D721Med (cell line): ENCODE measurements at regions not wholly inside any gene's neighbourhood (a gene's known extent, or its start where the extent isn't known, plus 50 kb on each side); places are given as distances from the start of the nearest gene placed in this dataset.
"Not testable (repeated sequence)": the region's sequence is repeated elsewhere in the genome, so short reads cannot be mapped to it uniquely, and the experiment has no call there.

Experiments used
- DNase-seq: peaks from one replicate; pipeline ENCODE4 v3.0.0; 2011; ENCODE audit warnings: low spot score; ENCODE audit not compliant: insufficient read length
- FAIRE-seq: peaks from 2 replicates; lab custom pipeline; 2011; peaks lifted over from hg19 to GRCh38; lab: Jason Lieb, UNC
- TF ChIP-seq, protein P1 (sequence below): IDR thresholded peaks from 2 replicates; pipeline ENCODE4 v1.5.1; 2012; ENCODE audit warnings: mild to moderate bottlenecking, control low read depth; ENCODE audit not compliant: insufficient read depth; ENCODE audit errors: missing control alignments

DNA sequence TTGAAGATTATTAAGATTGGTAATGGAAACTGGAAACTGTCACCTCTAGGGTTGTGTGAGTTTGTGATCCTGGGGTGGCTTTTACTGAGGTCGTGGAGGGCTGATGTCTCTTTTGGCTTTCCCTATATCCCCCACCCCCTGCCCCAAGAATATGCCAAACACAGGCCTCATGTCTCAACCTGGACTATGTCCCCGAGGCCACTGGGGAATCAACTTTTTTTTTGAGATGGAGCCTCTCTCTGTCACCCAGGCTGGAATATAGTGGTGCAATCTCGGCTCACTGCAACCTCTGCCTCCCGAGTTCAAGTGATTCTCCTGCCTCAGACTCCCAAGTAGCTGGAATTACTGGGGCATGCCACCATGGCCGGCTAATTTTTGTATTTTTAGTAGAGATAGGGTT lies 83.3 kb upstream of the RALGAPA2 start:
- FAIRE-seq = no peak
- TF ChIP-seq, protein P1, sequence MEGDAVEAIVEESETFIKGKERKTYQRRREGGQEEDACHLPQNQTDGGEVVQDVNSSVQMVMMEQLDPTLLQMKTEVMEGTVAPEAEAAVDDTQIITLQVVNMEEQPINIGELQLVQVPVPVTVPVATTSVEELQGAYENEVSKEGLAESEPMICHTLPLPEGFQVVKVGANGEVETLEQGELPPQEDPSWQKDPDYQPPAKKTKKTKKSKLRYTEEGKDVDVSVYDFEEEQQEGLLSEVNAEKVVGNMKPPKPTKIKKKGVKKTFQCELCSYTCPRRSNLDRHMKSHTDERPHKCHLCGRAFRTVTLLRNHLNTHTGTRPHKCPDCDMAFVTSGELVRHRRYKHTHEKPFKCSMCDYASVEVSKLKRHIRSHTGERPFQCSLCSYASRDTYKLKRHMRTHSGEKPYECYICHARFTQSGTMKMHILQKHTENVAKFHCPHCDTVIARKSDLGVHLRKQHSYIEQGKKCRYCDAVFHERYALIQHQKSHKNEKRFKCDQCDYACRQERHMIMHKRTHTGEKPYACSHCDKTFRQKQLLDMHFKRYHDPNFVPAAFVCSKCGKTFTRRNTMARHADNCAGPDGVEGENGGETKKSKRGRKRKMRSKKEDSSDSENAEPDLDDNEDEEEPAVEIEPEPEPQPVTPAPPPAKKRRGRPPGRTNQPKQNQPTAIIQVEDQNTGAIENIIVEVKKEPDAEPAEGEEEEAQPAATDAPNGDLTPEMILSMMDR = no peak
- no peak for DNase-seq

DNA sequence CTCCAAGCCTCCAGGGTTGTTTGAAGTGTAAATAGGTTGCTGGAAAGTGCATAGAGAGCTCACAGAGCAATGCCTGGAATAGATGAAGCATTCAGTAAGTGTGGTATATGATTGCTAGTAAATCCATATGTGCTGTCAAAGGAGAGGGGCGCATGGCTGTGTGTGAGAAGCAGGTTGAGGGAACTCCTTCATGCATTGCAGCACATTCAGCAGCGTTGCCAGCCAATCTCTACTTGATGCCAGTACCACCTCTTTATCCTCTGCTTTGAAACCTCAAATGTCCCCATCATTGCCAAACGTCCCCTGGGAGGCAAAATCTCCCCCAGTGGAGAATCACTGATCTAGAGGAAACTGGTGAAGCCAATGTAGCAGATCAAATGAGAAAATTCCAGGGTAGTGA lies 82.7 kb upstream of the RALGAPA2 start:
- no peak for FAIRE-seq
- TF ChIP-seq, protein P1 = no peak
- DNase-seq = no peak

GRCh38 chr20:20793591-20793990 lies 81.1 kb upstream of the RALGAPA2 start:
- TF ChIP-seq, protein P1 = no peak
- no peak for FAIRE-seq
- DNase-seq = no peak

DNA sequence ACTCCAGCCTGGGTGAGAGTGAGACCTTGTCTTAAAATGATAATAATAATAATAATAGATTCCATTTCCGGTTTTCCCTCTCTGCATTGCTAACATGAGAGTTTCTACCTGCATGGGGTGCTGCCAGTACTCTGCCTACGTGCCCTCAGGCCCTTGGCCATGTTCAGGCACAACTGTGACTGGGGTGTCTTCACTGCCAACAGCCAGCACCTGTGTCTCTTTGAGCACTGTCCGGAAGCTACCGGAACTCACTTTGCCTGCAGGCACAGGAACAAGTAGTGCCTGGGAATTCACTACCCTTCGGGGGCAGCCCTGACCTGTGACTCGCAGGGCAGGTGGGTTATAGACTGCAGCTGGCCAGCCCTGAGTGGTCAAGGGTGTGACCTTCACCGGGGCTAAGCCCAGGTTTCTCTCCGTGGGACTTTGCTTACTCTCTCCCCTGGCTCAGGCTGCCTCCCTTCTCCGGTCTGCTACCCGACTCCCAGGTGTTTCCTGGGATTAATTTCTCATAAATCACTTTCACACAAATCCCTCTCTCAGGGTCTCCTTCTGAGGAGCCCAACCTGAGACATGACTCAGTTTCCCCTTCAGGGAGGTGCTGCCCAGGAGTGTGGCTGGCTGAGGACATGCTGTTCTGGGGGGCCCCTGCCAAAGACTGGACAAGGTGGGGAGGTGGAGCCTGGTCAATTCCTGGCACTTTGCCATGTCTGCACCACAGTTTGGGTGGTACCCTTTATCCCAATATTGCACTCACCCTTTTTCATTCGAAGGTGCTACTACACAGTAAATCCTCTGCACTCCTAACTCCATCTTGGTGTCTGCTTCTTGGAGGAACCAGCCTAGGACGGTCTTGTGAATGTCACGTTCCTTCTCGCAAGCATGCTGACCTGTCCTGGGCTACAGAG lies 79.5 kb upstream of the RALGAPA2 start:
- TF ChIP-seq, protein P1 = no peak
- DNase-seq = no peak
- no peak for FAIRE-seq

GRCh38 chr20:20788308-20788707 lies 75.9 kb upstream of the RALGAPA2 start:
- DNase-seq = no peak
- TF ChIP-seq, protein P1 = no peak
- FAIRE-seq = no peak

DNA sequence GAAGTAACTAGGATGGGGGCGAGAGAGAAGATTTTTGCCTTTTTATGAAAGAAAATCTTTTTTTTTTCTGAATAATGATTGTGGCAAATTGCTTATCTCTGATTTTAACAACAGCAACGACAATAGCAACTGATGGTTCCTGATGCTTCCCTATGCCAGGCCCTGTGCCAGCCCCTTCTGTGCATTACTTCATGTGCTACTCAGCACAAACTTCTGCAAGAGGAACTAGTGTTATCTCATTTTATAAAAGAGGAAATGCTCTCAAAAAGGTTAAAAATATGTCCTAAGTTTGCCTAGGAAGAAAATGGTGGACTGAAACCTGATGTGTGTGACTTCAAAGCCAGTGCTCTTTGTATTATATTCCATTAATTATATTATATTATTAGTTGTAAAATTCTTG lies 74.0 kb upstream of the RALGAPA2 start:
- DNase-seq = no peak
- FAIRE-seq = no peak
- TF ChIP-seq, protein P1 = no peak

DNA sequence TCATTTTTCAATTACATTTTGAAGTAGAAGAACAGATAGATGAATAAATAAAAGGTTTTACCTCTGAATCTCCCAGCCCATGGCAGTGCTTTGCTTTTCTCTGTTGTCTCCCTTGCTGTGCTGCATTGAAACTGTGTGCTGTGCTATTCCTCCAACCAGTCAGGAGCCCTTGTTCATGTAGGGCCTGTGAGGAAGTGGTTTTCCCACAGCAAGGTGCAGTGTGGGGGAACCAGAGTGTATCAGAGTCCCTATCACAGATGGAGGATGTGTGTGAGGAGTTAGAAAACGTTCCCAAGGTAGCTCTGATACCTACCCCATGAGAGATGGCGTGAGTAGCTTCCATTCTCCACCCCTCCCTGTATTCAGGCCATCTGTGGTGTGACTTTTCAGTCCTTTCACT lies 72.8 kb upstream of the RALGAPA2 start:
- no peak for FAIRE-seq
- DNase-seq = no peak
- TF ChIP-seq, protein P1 = no peak

GRCh38 chr20:20784450-20784849 lies 72.0 kb upstream of the RALGAPA2 start:
- FAIRE-seq, DNase-seq: not testable (repeated sequence)
